ENCODE measurements at regions not wholly inside any gene's neighbourhood (a gene's known extent, or its start where the extent isn't known, plus 50 kb on each side); places are given as distances from the start of the nearest gene placed in this dataset.
A peak's percentile ranks its signal among the peaks of the same experiment; 100 is the strongest.
"Not testable (repeated sequence)": the region's sequence is repeated elsewhere in the genome, so short reads cannot be mapped to it uniquely, and the experiment has no call there.

DNA sequence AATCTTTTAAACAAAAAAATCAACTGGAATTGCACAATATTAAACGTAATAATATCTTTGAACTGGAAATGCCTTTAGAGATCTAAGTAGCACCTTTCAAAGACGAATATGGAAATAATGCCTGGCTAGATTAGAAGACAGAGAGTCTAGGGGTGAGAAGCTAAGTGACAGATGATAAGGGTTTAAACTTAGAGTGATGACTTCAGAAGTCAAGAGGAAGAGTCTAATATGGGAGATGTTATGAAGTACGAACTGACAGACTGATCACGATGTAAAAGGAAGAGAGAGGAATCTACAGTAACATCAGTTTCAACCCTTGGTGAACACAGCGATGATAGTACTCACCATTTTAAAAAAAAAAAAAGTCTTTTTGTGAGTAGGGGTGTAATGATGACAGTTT is 57.9 kb downstream of the HINT1 start:
- DNase-seq = no peak

DNA sequence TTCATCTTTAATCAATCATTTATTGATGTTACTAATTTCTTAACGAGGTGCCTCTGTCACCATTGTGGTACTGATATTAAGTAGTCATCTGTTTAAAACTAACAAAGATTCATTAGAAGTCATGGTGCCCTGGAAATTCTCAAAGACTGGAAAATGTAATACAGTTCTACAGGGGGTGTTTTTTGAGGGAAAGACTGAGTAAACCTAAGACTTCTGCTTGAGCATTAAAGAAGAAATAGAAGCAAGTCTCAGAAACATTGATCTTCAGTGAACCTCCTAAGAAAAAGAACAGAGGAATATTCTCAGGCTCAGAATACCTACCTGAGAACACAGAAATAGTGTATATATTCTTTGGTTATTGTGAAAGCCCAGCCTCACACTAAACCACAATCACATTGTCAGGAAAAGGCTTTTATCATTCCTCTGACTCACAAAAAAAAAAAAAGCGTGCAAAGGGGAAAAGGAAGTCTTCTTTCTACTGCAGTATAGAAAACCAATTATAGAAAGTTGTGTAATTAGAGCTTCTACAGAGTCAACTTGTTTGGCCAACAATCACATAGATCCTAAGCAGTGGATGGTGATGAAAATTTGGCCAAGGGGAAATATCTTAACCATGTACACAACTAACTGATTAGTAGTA is 60.8 kb downstream of the HINT1 start:
- no peak for DNase-seq

DNA sequence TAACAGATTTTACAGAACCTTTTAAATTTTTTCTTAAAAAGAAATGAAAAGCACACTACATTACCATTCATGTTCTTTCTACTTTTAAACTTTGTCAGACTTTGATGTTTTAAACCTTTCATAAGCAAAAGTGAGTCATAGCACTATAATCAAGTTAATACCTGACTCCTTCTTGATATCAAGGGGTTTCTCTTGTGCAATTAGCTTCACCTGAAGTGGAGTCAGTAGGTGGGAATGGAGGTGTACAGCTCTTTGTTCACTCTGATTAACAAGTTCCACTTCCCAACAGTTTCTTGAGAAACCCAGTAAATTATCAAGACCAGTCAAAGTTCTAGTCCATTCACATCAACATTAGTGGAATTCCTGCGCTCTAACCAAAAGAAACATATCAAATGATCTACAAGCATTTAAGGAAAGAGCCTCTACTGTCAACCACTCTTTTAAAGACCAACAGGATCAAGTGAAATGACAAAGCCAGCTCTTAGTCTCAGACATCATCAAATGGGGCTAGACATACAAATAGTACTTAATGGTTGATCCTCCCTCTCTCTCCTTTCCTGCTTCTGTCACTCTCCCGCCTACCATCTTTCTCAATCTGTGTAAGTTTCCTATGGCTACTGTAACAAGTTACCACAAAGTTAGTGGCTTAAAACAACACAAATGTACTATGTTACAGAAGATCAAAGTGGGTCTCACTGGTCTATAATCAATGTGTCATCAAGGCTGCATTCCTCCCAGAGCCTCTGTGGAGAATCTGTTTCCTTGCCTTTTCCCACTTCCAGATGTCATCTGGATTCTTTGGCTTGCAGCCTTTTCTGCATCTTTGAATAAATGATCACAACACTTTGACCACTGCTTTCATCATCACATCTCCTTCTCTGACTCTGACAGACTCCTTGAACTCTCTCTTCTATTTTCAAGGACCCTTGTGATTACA is 68.0 kb downstream of the HINT1 start:
- DNase-seq = no peak

DNA sequence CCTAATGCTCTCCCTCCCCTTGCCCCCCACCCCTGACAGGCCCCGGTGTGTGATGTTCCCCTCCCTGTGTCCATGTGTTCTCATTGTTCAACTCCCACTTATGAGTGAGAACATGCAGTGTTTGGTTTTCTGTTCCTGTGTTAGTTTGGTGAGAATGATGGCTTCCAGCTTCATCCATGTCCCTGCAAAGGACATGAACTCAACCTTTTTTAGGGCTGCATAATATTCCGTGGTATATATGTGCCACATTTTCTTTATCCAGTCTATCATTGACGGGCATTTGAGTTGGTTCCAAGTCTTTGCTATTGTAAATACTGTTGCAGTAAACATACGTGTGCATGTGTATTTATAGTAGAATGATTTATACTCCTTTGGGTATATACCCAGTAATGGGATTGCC is 69.5 kb downstream of the HINT1 start:
- DNase-seq = not testable (repeated sequence)

DNA sequence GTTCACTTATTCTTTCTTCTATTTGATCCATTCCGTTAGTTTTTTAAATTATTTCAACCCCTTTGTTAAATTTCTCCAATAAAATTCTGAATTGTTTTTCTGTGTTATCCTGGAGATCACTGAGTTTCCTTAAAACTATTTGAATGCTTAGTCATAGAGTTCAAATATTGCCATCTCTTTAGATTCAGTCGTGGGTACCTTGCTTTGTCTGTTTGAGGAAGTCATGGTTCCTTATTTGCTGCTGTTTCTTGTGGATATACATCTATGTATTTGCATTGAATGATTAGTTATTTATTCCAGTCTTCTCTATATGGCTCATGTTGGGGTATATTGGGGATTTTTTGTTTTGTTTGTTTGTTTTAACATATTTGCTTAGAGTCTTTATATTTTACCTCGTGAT is 80.6 kb downstream of the HINT1 start:
- no peak for DNase-seq

DNA sequence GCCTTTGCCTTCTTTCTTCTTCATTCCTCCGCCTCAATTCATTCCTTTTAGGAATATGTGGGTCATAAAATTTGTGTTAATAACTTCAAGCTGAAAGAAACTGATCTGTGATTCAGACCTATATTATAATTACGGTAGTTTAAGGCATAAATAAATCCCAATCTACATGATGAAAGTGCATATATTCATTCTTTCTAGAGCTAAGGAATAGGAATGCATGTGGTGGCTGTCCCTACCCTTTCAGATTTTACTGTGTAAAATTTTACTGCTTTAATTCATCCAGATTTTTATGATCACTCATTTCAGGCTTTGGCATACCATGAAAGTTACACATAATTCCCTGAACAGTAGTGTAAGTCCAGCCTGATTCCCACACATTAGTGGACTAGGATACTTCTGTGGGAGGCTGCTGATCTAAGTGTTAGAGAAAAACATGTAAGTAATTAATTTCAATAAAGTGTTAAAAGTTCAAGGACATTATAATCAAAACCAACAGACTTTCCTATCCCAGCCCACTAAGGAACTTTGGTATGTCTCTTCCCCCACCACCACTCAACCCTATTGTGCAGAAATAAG is 83.1 kb downstream of the HINT1 start:
- no peak for DNase-seq

DNA sequence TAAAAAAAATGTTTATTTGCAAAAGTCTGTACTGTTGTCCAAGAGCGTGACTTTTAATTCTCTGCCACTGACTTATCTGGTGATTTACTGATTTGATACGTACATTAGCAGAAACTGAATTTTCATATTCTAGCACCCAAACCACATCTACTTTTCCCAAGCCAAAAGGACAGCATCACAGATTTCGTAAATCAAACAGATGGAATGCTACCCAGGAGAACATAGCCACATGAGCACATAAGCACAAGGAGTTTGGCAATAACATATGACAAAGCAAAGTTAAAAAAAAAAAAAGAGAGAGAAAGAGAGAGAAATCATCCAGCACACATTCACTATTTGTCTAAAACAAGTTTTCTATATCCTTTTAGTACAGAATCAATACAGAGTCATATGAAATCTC is 83.7 kb downstream of the HINT1 start:
- no peak for DNase-seq

DNA sequence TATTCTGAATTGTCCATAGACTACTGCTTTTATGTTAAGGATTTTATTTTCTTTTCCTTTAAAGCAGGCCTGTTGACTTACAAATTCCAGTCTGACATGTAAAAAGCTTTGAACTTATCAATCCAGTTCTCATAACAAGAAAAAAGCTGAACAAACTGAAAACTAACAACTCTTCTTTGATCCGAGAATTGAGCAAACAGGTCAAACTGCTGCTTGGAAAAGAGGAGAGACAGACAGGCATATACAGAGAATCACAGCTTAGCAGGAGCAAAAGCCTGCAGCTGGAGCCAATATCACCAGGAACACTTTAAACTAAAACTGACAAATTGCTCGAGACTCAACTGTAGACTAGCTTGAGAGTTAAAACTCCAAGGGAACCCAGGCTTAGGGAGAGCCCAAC is 85.8 kb downstream of the HINT1 start:
- DNase-seq = no peak

DNA sequence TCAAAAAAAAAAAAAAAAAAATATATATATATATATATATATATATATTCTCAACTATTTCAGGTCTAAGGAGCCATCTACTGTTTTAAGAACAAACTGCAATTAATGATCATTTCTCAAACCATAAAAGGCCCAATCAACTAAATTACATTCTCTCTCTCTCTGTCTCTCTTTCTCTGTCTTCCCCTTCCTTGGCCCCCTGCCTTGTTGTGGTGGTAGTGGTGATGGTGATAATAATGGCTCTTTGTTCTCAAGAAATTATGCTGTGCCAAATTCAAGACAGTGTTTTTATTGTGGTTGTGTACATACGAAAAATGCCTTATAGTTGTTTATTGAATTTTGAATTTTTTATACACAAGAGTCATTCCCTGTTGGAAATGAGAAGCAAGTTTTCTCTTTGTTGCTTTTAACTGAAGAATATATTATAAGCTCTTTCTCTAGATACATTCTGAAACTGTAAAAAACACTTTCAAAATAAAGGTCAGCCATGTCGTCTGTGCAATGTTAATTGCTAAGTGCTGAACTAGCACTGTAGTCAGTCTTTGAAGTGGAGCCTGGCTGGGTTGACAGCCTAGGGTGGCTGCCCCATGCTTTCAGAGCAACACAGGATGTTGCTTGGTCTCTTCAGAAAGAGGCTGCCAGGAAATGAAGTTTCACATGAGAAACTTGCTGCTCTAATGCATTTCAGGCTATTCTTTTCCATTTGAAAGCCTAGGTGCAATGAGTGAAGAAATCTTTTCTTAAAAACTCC is 96.0 kb downstream of the HINT1 start:
- no peak for DNase-seq

DNA sequence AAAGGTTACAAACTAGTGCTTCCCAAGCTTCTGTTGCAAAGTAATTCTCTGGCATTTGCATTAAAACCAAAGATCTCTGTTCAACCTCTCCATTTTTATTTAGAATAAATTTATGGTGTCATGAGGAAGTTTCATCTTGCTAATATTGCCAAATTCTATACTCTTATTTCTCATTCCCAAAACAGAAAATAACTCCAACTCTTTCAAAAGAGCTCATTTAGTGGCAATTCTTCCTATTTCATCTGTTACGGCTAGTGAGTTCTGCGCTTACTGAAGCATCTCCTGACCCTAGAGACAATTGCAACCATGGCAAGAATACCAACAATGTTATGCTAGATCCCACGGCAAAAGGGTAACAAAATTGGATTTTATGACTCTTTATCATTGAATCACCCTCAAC is 97.0 kb downstream of the HINT1 start:
- DNase-seq = no peak

DNA sequence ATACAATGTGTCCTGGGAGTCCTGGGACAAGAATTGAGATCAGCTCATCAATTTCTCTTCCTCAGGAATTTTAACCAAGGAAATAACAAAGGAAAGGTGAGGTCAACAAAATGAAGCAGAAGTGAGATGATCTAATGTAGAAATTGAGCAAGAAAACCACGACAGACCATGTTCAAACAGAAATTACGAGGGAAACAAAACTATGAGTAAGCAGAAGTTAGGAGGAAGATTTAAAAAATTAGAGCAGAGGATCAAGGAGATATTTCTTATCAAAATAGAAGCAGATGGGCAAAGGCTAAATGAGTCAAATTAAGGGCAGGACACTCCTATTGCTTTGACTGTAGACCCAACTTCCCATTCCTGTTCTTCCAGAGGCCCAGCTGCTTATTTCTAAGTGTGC is 97.4 kb downstream of the HINT1 start:
- no peak for DNase-seq

DNA sequence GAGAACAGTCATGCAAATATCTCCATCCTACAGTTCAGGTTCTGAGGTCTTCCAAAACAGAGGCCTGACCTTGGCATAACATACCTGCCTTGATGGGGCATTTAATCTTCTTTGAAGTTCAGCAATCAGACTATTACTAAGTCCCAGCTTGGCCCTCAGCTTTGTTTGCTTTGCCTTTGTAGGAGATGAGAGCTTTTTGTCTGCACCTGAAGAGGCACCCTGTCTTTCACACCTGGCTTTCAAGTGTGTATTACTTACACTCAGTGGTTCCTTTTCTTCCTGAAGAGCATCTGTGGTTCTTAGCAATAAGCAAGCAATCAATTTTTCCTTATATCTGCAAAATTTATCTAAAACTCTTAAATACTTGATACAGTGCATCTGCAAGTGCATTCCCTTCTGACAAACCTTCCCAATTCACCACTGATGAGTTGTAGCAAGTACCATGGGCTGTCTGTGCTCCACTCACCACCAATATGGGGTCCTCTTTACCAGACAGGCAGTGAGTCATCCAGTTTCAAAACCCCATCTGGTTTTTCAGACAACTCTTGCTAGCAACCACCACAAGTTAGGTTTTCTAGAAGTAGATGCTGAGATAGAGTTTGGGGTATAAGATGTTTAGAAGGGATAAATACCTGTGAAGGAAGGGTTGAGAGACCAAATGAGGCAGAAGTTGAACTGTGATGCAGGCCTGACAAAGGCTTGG is 100.2 kb downstream of the HINT1 start:
- peak; percentile 37 to 47 for DNase-seq

DNA sequence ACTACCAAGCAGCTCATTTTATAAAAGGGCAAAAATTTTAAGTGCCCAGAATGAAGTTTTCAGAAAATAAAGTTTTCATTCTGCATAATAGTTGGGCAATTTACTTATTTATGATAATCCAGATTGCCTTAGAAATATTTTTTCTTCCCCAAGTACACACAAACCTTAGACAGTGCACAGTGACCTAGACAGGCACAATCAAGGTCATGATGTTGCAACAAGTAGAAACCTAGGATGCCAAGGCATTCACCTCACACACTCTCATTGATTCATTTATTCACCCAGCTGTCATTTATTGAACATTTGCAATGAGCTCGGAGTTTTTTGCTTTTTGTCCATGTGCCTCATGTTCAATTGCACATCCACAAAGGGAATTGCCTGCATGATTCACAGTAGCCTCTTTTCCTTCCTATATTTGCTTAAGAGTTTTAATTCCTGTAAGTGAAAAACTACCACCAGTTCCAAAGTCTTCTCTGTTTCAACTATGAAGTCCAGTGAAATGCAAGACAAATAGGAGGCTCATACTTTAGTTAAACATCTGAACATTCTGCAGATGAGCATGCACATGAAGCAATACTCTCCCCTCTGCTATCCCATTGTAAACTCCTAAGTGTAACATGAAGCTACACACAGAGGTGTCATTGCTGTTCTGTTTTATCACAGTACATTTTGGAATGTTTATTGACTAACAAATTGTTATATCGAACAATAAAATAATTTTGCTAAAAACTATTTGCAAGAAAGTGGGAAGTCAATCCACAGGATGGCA is 122.9 kb downstream of the HINT1 start:
- DNase-seq = no peak

DNA sequence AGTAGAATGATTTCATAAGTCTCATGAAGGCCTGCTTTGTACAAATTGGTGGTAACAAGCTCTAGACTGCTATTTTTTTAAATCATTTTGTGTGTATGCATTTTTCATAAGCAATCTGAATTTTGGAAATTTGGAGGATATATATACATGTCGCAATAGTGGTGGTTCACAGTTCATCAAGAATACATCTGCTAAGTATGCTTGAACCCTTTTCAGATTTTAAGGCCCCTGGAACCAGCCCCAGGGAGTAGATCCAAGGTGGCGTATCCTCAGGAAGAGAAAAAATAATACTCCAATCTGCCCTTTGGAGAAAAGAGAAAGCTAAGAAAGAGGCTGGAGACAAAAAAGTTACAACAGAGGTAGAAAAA is 141.6 kb downstream of the HINT1 start:
- no peak for DNase-seq

DNA sequence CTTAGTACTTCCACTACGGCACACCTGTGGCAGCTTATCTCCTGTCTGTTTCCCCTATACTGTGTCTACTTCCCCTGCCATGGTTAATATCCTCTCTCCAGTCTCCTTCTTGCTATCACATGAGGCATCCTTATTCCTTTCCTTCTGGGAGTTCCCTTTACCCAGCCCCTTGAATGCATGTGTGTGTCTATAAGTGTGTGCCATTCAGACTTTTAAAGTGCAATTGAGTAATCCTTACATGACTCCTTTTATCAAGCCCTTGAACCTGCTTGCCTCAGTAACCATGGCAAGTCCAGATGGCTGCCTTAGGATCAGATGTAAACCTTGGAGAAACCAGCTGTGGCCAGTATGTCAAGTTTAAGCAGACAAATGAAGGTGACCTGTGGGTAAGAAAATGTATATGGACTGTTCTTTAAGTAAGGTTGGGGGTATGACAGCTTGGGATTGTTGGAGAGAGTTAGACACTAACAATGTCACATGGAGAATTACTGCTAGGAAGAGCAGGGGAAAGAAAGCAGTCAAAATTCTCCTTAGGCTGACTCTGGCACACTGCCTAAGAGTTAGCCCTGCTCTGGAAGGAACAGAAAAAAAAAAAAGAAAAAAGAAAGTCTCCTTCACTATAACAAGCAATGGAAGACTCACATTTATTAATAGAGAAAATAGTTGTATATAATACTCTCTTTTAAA is 142.1 kb downstream of the HINT1 start:
- DNase-seq = peak in 1 of 2 experiments; percentile 26

DNA sequence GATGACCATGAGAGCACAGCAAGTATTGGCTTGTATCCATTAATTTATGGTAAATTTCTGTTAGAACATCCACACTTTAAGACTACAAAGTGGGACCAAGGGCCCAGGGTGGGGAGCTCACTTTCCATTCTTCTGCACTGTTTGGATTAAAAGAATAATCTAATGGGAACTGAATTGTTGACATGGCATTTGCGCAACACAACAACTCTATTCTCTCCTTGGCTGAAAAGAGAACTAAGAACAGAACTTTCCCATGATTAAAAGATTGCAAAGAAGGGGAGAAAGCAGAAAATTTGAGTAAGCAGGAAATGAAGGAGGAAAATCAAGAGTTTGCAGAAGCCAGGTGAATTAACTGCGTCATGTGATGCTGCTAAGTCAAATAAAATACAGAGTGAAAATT is 143.4 kb downstream of the HINT1 start:
- DNase-seq = no peak

DNA sequence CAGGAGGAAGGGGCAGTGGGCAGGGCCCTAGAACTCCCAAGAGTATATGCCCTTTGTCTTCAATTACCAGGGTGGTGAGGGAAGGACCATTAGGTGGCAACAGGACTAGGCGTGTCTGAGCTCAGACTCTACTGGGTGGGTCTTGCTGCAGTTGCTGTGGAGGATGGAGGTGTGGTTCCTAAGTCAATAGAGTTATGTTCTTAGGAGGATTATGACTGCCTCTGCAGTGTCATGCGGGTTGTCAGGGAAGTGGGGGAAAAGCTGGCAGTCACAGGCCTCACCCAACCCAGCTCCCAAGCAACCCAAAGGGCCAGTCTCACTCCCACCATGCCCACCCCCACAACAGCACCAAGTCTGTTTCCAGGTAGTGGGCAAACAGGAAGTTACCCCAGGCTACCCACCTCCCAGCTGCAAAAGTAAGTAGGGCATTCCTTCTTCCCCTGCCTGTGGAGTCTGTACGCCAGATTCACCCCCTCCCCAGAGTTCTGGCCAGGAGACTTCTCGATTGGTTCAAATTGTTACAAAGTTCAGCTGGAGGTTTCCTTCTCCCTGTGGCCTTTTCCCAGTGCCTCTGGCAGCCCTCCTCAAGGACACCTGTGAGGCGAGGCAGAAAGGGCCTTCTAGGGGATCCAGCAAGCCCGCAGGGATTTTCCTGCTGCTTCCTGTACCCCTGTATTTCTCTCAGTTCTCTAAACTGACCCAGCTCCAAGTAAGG is 145.3 kb downstream of the HINT1 start:
- no peak for DNase-seq

DNA sequence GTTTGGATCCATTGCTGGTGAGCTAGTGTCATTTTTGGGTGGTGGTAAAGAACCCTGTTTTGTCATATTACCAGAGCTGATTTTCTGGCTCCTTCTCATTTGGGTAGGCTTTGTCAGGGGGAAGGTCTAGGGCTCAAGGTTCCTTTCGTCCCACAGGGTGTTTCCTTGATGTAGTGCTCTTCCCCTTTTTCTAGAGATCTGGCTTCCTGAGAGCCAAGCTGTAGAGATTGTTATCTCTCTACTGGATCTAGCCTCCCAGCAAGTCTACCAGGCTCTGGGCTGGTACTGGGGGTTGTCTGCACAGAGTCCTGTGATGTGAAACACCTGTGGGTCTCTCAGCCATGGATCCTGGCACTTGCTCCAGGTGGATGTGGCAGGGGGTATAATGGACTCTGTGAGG is 145.9 kb downstream of the HINT1 start:
- no peak for DNase-seq

DNA sequence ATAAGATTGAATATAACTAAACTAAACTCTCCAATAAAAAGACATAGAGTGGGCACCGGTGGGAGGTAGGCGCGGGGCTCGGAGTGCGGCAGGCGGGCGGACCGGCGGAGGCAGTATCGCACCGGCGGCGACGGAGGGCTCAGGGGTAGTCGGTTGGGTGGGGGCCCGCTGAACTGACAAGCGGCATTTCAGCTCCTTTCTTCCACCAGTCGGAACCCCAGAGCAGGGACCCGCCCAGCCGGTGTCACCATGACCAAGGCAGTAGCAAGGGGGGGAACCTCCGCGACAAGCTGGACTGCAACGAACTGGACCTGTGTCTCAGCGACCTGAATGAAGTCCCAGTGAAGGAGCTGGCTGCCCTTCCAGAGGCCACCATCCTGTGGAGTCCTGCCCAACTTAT is 156.7 kb downstream of the HINT1 start:
- DNase-seq = no peak

DNA sequence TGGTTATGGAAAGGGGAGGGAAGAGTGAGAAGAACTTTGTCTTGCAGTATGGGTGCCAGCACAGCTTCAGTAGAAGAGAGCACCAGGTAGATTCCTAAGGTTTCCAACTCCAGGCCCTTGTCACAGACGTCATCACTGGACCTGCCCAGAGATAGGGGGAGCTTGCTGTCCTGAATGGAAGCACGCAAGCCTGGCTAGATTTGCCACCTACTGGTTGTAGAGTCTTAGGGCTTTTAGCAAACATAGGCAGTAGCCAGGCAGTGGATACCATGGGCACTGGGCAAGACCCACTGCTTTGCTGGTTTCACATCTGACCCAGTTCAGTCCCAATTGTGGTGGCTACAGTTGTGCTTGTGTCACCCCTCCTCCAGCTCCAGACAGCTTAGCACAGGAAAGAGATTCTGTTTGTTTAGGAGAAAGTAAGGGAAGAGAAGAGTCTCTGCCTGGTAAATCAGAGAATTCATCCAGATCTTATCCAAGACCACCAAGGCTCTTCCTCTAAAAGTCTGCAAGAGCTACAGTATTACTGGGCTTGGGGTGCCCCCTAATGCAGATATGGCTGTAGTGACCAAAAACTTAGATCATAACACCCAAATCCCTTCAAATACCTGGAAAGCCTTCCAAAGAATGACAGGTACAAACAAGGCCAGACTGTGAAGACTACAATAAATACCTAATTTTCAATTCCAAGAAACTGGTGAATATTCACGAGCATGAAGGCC is 158.9 kb downstream of the HINT1 start:
- no peak for DNase-seq
